K562 (cell line): ENCODE measurements at regions not wholly inside any gene's neighbourhood (a gene's known extent, or its start where the extent isn't known, plus 50 kb on each side); places are given as distances from the start of the nearest gene placed in this dataset.

Experiments used
- ATAC-seq: fragments of 200-7000 bp; cut with Tn5 transposase; 3 replicates; pipeline ENCODE4 v1.9.1; 2020; ENCODE audit warnings: moderate library complexity
- BruUV-seq: library from RNA; stranded (reverse); fragments of 400-500 nt; replicated peaks from 2 replicates; lab custom pipeline; 2021; lab: Mats Ljungman, UMichigan
- CTCF ChIA-PET: fragments of 300-600 bp; formaldehyde crosslinking; extraction: SDS; loops from one replicate; lab custom pipeline; 2021; ENCODE audit warnings: low intra/inter-chr PET ratio; lab: Yijun Ruan, JAX
- POLR2A ChIA-PET: fragments of 300-600, 350-650 bp; sonication (Branson Sonifier 250); formaldehyde crosslinking; extraction: SDS; loops from one replicate; lab custom pipeline; 2021; ENCODE audit warnings: antibody characterized with exemption, inconsistent platforms; lab: Yijun Ruan, JAX
- DNase-seq, 4 experiments: peaks; one replicate each; pipeline versions ENCODE4 v3.0.0 to v3.0.0-alpha.2; 2011 to 2018; ENCODE audit warnings: low spot score in 3 of 4, mixed read lengths in 3 of 4; ENCODE audit errors: extremely low read depth in 1 of 4
- FAIRE-seq: peaks from 2 replicates; lab custom pipeline; 2011; peaks lifted over from hg19 to GRCh38; lab: Jason Lieb, UNC
- H2AFZ ChIP-seq: 2 replicates; pipeline ENCODE4 v1.6.0; 2011; ENCODE audit warnings: low read depth, low read length, control low read depth, inconsistent platforms
- H3K27ac ChIP-seq: fragments of 200-600 bp; 3 replicates; pipeline ENCODE4 v1.8.0; 2011; ENCODE audit warnings: low read depth, mild to moderate bottlenecking, control low read depth, inconsistent platforms, low read length, moderate library complexity, mixed read lengths; ENCODE audit errors: extremely low read depth
- H3K27me3 ChIP-seq, 2 experiments: fragments of 300-600 bp in 1 of 2; 2 replicates in 1 of 2; 3 replicates in 1 of 2; pipeline versions ENCODE4 v1.6.0 to v1.8.0; 2011; ENCODE audit warnings: inconsistent platforms in 2 of 2, low read length in 2 of 2, mild to moderate bottlenecking in 1 of 2, mixed read lengths in 1 of 2, moderate library complexity in 1 of 2; ENCODE audit not compliant: control insufficient read depth in 2 of 2, insufficient read depth in 2 of 2
- H3K36me3 ChIP-seq: fragments of 300-600 bp; 3 replicates; pipeline ENCODE4 v1.8.0; 2011; ENCODE audit warnings: mild to moderate bottlenecking, low read length, inconsistent platforms; ENCODE audit not compliant: control insufficient read depth, insufficient read depth
- H3K4me1 ChIP-seq, 2 experiments: fragments of 200-600 bp in 1 of 2; replicated peaks in 1 of 2; 2 replicates in 1 of 2; 3 replicates in 1 of 2; pipeline versions ENCODE4 v1.5.1 to v1.8.0; 2011; ENCODE audit warnings: inconsistent platforms in 2 of 2, low read length in 2 of 2, mild to moderate bottlenecking in 1 of 2, mixed read lengths in 1 of 2, moderate library complexity in 1 of 2; ENCODE audit not compliant: control insufficient read depth in 2 of 2, insufficient read depth in 2 of 2
- H3K4me2 ChIP-seq: 2 replicates; pipeline ENCODE4 v1.6.1; 2011; ENCODE audit warnings: low read length, control low read depth, inconsistent platforms, mixed read lengths; ENCODE audit not compliant: insufficient read depth
- H3K4me3 ChIP-seq: fragments of 200-600 bp; sonication (generic), shearing (Covaris generic); 2 replicates; pipeline ENCODE4 v1.5.1; 2016; ENCODE audit warnings: control low read depth, inconsistent platforms
- H3K79me2 ChIP-seq: fragments of 200-600 bp; 3 replicates; pipeline ENCODE4 v1.8.0; 2011; ENCODE audit warnings: low read length, inconsistent platforms; ENCODE audit not compliant: control insufficient read depth, insufficient read depth
- H3K9ac ChIP-seq, 2 experiments: 2 replicates each; pipeline versions ENCODE4 v1.6.0 to v1.6.1; 2011; ENCODE audit warnings: low read depth in 2 of 2, low read length in 2 of 2, control low read depth in 1 of 2, inconsistent platforms in 1 of 2, mild to moderate bottlenecking in 1 of 2, mixed read lengths in 1 of 2; ENCODE audit not compliant: insufficient read depth in 1 of 2
- H3K9me1 ChIP-seq: one replicate; pipeline ENCODE4 v1.6.0; 2011; ENCODE audit warnings: inconsistent platforms, mild to moderate bottlenecking, low read length, moderate library complexity; ENCODE audit not compliant: control insufficient read depth, insufficient read depth
- H3K9me3 ChIP-seq: replicated peaks from 2 replicates; pipeline ENCODE4 v1.5.1; 2011; ENCODE audit warnings: low read depth, low read length, inconsistent platforms; ENCODE audit not compliant: control insufficient read depth, insufficient read depth
- H4K20me1 ChIP-seq: replicated peaks from 2 replicates; pipeline ENCODE4 v1.6.1; 2011; ENCODE audit warnings: low read length, inconsistent platforms, mixed read lengths; ENCODE audit not compliant: control insufficient read depth, insufficient read depth
- ADNP ChIP-seq: fragments of 200-800 bp; sonication (Bioruptor generic); IDR thresholded peaks from 2 replicates; pipeline ENCODE4 v1.6.1; 2016; ENCODE audit warnings: missing genetic modification characterization, missing compliant biosample characterization
- ARID1B ChIP-seq: fragments of 450-650 bp; IDR thresholded peaks from 2 replicates; pipeline ENCODE4 v1.6.1; 2016; ENCODE audit warnings: antibody characterized with exemption, mild to moderate bottlenecking, inconsistent platforms
- CSDE1 ChIP-seq, 2 experiments: fragments of 450-650 bp; IDR thresholded peaks; 2 replicates each; pipeline ENCODE4 v1.6.1; 2016; ENCODE audit warnings: mild to moderate bottlenecking in 1 of 2
- E2F3 ChIP-seq: fragments of 250-450 bp; sonication (Bioruptor Pico); IDR thresholded peaks from 2 replicates; pipeline ENCODE4 v1.4.0; 2020; ENCODE audit warnings: mild to moderate bottlenecking
- EP300 ChIP-seq: IDR thresholded peaks from 2 replicates; pipeline ENCODE4 v1.6.1; 2012; ENCODE audit warnings: low read length, improper control_type of control experiment
- NRF1 ChIP-seq, 2 experiments: fragments of 450-650 bp; IDR thresholded peaks in 1 of 2; conservative IDR thresholded peaks in 1 of 2; 2 replicates each; pipeline ENCODE4 v1.6.1; 2014; ENCODE audit warnings: mild to moderate bottlenecking in 2 of 2
- PHF20 ChIP-seq: fragments of 450-650 bp; IDR thresholded peaks from 2 replicates; pipeline ENCODE4 v1.6.1; 2018; ENCODE audit not compliant: partially characterized antibody
- RBBP5 ChIP-seq: fragments of 200-600 bp; sonication (generic); IDR thresholded peaks from 2 replicates; pipeline ENCODE4 v1.6.1; 2012; ENCODE audit warnings: borderline replicate concordance, mild to moderate bottlenecking, low read length, control low read depth, inconsistent platforms; ENCODE audit not compliant: insufficient read depth, poor library complexity, severe bottlenecking
- TCF3 ChIP-seq: sonication (generic); formaldehyde crosslinking; IDR thresholded peaks from 2 replicates; pipeline ENCODE4 v1.4.0; 2020; ENCODE audit warnings: mild to moderate bottlenecking, missing genetic modification reagents
- ZNF124 ChIP-seq: sonication (generic); formaldehyde crosslinking; IDR thresholded peaks from 2 replicates; pipeline ENCODE4 v1.8.1; 2022; ENCODE audit warnings: missing genetic modification reagents
- ZNF143 ChIP-seq: sonication (generic); formaldehyde crosslinking; IDR thresholded peaks from 2 replicates; pipeline ENCODE4 v1.9.0; 2022; ENCODE audit warnings: mild to moderate bottlenecking, missing genetic modification reagents
- WGBS: fragments of 100-300 bp; shearing (Covaris generic); methylation state at CpG from one replicate; pipeline ENCODE4 v1.1.6; 2016; ENCODE audit warnings: low coverage, mixed read lengths; ENCODE audit not compliant: insufficient coverage; ENCODE audit errors: missing lambda C conversion rate; 5-methylcytosine and 5-hydroxymethylcytosine counted together
- in situ Hi-C: fragments of 300-500 bp; cut with MboI; formaldehyde crosslinking; loops from 4 replicates; pipeline ENCODE4 v1.15.0; 2018; ENCODE audit warnings: inconsistent platforms, mixed read lengths
- intact Hi-C: fragments of 100-400 bp; cut with micrococcal nuclease; formaldehyde crosslinking; loops from 2 replicates; pipeline ENCODE4 v1.14.2; 2022
- TF ChIP-seq, protein P1 (sequence below): fragments of 450-650 bp; IDR thresholded peaks from 2 replicates; pipeline ENCODE4 v1.7.0; 2016; ENCODE audit warnings: borderline replicate concordance
- TF ChIP-seq, protein P2 (sequence below): fragments of 450-650 bp; formaldehyde crosslinking; IDR thresholded peaks from 2 replicates; pipeline ENCODE4 v1.4.0; 2020; ENCODE audit warnings: mild to moderate bottlenecking
- TF ChIP-seq, protein P3 (sequence below): fragments of 450-650 bp; conservative IDR thresholded peaks from 2 replicates; pipeline ENCODE4 v1.6.1; 2016; ENCODE audit warnings: missing genetic modification characterization, low read depth, mild to moderate bottlenecking, missing compliant biosample characterization, moderate library complexity

DNA sequence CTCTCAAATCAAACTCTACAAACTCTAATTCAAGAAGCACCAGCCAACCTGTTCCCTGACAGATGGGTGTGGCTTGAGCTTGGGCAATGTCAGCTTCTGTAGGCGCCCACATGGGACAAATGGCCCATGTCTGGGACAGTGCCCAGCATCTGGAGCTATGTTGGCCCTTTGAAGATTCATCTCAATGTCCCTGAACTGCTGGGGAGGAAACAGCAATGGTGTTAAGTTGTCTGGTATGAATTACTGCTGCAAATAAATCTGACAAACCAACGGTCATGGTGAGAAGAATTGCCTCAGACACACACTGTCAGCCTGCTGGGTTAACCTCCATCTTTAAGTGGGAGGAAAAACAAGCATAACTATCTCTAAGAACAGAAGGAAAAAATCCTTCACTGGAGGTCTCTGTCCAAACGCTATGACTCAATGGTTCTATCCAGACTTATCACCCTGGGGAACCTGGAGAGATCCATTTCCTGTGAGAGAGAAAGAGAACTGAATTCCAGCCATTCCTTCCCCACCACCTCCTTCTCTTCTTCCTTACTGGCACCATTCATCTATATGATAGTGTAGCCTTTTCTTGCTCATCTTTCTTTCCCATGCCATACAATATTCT, 274.9 kb downstream of the CDH26 start:
- Histone ChIP-seq H2AFZ (no peak overlapping the region), H3K9me1 (no peaks in the 10 kb centered on the region), H3K9ac (no peak overlapping the region), H3K4me3 (no peak overlapping the region), H3K36me3 (no peaks in the 10 kb centered on the region), H3K9me3 (no peaks in the 10 kb centered on the region), H3K79me2 (no peaks in the 10 kb centered on the region), H3K27me3 (peaks cover 0 to 7% of the 10 kb centered on the region in 2 experiments; a peak in 2 of 5 replicates), H3K27ac (no peak overlapping the region), H4K20me1 (no peaks in the 10 kb centered on the region), H3K4me1 (no peaks in the 10 kb centered on the region), H3K4me2 (no peak overlapping the region)
- in situ Hi-C loops (no loop called here), intact Hi-C loops (no loop called here)
- FAIRE-seq, result no peak
- no peak for DNase-seq
- 3% methylated on average over 3 of the region's 3 CpGs for WGBS
- no peak for ATAC-seq
- ChIA-PET POLR2A (interaction anchor here (0.5 kb wide), 1 partner anchor 569 kb away, joined by 3 read pairs; no protein-coding TSS in a partner anchor), CTCF (no interaction called here)
- TF ChIP-seq RBBP5 (no peak), ARID1B (no peak), NRF1 (conservative IDR thresholded peaks at IDR 0.05 in 1 of 2, IDR thresholded peaks at IDR 0.05 in 1 of 2) (no peak), TCF3 (no peak), PHF20 (no peak), ZNF143 (no peak), ZNF124 (CRISPR knock-in tag) (no peak), E2F3 (CRISPR knock-in tag) (no peak), ADNP (tag) (no peak), EP300 (no peak), CSDE1 (IDR thresholded peaks at IDR 0.05) (no peak)
- TF ChIP-seq, protein P1, sequence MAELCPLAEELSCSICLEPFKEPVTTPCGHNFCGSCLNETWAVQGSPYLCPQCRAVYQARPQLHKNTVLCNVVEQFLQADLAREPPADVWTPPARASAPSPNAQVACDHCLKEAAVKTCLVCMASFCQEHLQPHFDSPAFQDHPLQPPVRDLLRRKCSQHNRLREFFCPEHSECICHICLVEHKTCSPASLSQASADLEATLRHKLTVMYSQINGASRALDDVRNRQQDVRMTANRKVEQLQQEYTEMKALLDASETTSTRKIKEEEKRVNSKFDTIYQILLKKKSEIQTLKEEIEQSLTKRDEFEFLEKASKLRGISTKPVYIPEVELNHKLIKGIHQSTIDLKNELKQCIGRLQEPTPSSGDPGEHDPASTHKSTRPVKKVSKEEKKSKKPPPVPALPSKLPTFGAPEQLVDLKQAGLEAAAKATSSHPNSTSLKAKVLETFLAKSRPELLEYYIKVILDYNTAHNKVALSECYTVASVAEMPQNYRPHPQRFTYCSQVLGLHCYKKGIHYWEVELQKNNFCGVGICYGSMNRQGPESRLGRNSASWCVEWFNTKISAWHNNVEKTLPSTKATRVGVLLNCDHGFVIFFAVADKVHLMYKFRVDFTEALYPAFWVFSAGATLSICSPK, result no peak
- TF ChIP-seq, protein P2, sequence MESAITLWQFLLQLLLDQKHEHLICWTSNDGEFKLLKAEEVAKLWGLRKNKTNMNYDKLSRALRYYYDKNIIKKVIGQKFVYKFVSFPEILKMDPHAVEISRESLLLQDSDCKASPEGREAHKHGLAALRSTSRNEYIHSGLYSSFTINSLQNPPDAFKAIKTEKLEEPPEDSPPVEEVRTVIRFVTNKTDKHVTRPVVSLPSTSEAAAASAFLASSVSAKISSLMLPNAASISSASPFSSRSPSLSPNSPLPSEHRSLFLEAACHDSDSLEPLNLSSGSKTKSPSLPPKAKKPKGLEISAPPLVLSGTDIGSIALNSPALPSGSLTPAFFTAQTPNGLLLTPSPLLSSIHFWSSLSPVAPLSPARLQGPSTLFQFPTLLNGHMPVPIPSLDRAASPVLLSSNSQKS (CRISPR knock-in tag), result no peak
- TF ChIP-seq, protein P3, sequence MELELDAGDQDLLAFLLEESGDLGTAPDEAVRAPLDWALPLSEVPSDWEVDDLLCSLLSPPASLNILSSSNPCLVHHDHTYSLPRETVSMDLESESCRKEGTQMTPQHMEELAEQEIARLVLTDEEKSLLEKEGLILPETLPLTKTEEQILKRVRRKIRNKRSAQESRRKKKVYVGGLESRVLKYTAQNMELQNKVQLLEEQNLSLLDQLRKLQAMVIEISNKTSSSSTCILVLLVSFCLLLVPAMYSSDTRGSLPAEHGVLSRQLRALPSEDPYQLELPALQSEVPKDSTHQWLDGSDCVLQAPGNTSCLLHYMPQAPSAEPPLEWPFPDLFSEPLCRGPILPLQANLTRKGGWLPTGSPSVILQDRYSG, result no peak
- BruUV-seq, result no TSS peak
